HCT116 (cell line): ENCODE measurements at regions not wholly inside any gene's neighbourhood (a gene's known extent, or its start where the extent isn't known, plus 50 kb on each side); places are given as distances from the start of the nearest gene placed in this dataset.

Source experiments
- ATAC-seq: fragments of 200-7000 bp; cut with Tn5 transposase; 2 replicates; pipeline ENCODE4 v1.9.1; 2020; ENCODE audit warnings: mild to moderate bottlenecking, moderate library complexity
- BruUV-seq: library from RNA; stranded (reverse); fragments of 400-500 nt; replicated peaks from 2 replicates; lab custom pipeline; 2021; lab: Mats Ljungman, UMichigan
- CTCF ChIA-PET: fragments of 300-600 bp; sonication (Branson Sonifier 250); formaldehyde crosslinking; loops from one replicate; lab custom pipeline; 2021; ENCODE audit warnings: antibody characterized with exemption; lab: Charles Lee
- POLR2A ChIA-PET: fragments of 300-600, 350-600 bp; sonication (Branson Sonifier 250); formaldehyde crosslinking; loops from one replicate; lab custom pipeline; 2021; ENCODE audit warnings: antibody characterized with exemption; lab: Charles Lee
- RAD21 ChIA-PET, 2 experiments: fragments of 300-600 bp; sonication (Branson Sonifier 250); formaldehyde crosslinking; loops; one replicate each; lab custom pipeline; 2023; ENCODE audit warnings: low total read pairs in 2 of 2; ENCODE audit not compliant: uncharacterized antibody in 2 of 2, unreplicated experiment in 2 of 2, low non-redundant PET in 1 of 2; lab: Charles Lee
- DNase-seq: peaks from one replicate; pipeline ENCODE4 v3.0.0-alpha.2; 2010; ENCODE audit warnings: low read depth, low spot score
- H2AFZ ChIP-seq: fragments of 200-600 bp; shearing (Covaris generic), sonication (generic); 2 replicates; pipeline ENCODE4 v1.6.1; 2017; ENCODE audit warnings: low read depth, mixed run types, mixed read lengths, antibody characterized with exemption, low read length; ENCODE audit not compliant: poor library complexity, severe bottlenecking
- H3K27ac ChIP-seq: 2 replicates; pipeline ENCODE4 v1.5.1; 2012; ENCODE audit warnings: low read depth, low read length
- H3K27me3 ChIP-seq: fragments of 200-600 bp; sonication (generic); 2 replicates; pipeline ENCODE4 v1.6.1; 2016; ENCODE audit warnings: mixed run types, low read length, mixed read lengths; ENCODE audit not compliant: insufficient read depth
- H3K36me3 ChIP-seq, 2 experiments: fragments of 200-500 bp in 1 of 2; fragments of 200-600 bp in 1 of 2; sonication (Bioruptor generic) in 1 of 2; sonication (generic) in 1 of 2; 2 replicates each; pipeline versions ENCODE4 v1.5.1 to v1.6.1; 2014 to 2016; ENCODE audit warnings: low read length in 2 of 2, inconsistent platforms in 1 of 2, mixed read lengths in 1 of 2, mixed run types in 1 of 2; ENCODE audit not compliant: insufficient read depth in 2 of 2, control insufficient read depth in 1 of 2
- H3K4me1 ChIP-seq, 2 experiments: fragments of 200-600 bp in 1 of 2; sonication (generic) in 1 of 2; 2 replicates each; pipeline versions ENCODE4 v1.5.1 to v1.6.1; 2012 to 2017; ENCODE audit warnings: low read length in 2 of 2, inconsistent platforms in 1 of 2, mild to moderate bottlenecking in 1 of 2, mixed read lengths in 1 of 2, mixed run types in 1 of 2, moderate library complexity in 1 of 2; ENCODE audit not compliant: insufficient read depth in 2 of 2, control insufficient read depth in 1 of 2
- H3K4me2 ChIP-seq: fragments of 200-600 bp; sonication (generic); 2 replicates; pipeline ENCODE4 v1.6.1; 2017; ENCODE audit warnings: mixed run types, low read length, mixed read lengths
- H3K4me3 ChIP-seq, 2 experiments: fragments of 200-600 bp in 1 of 2; sonication (generic) in 1 of 2; replicated peaks in 1 of 2; 2 replicates each; pipeline ENCODE4 v1.5.1; 2011 to 2016; ENCODE audit warnings: low read length in 2 of 2, control low read depth in 1 of 2, low read depth in 1 of 2, mild to moderate bottlenecking in 1 of 2, mixed read lengths in 1 of 2, mixed run types in 1 of 2
- H3K79me2 ChIP-seq: fragments of 200-600 bp; sonication (generic); 2 replicates; pipeline ENCODE4 v1.6.1; 2017; ENCODE audit warnings: mild to moderate bottlenecking, mixed run types, low read length, moderate library complexity, mixed read lengths; ENCODE audit not compliant: insufficient read depth
- H3K9ac ChIP-seq: fragments of 200-600 bp; sonication (generic); 2 replicates; pipeline ENCODE4 v1.6.1; 2016; ENCODE audit warnings: low read length, mixed read lengths
- H3K9me2 ChIP-seq: fragments of 200-600 bp; sonication (generic), shearing (Covaris generic); 2 replicates; pipeline ENCODE4 v1.6.1; 2017; ENCODE audit warnings: mixed run types, mild to moderate bottlenecking, moderate library complexity; ENCODE audit not compliant: insufficient read depth
- H3K9me3 ChIP-seq, 2 experiments: fragments of 200-500 bp in 1 of 2; fragments of 200-600 bp in 1 of 2; sonication (Bioruptor generic) in 1 of 2; sonication (generic) in 1 of 2; 2 replicates each; pipeline ENCODE4 v1.6.1; 2014 to 2017; ENCODE audit warnings: low read length in 2 of 2, mixed read lengths in 2 of 2, inconsistent platforms in 1 of 2, low read depth in 1 of 2, mild to moderate bottlenecking in 1 of 2, mixed run types in 1 of 2, moderate library complexity in 1 of 2; ENCODE audit not compliant: control insufficient read depth in 1 of 2, insufficient read depth in 1 of 2
- H4K20me1 ChIP-seq: fragments of 200-600 bp; sonication (generic), shearing (Covaris generic); 2 replicates; pipeline ENCODE4 v1.6.1; 2017; ENCODE audit warnings: mixed run types, mild to moderate bottlenecking, moderate library complexity; ENCODE audit not compliant: insufficient read depth
- ATF3 ChIP-seq: IDR thresholded peaks from 2 replicates; pipeline ENCODE4 v1.6.1; 2012
- CBX3 ChIP-seq: IDR thresholded peaks from 2 replicates; pipeline ENCODE4 v1.6.1; 2012; ENCODE audit warnings: low read depth
- CTCF ChIP-seq, 3 experiments: fragments of 200-600 bp in 1 of 3; sonication (generic) in 1 of 3; IDR thresholded peaks in 2 of 3; conservative IDR thresholded peaks in 1 of 3; 2 replicates each; pipeline ENCODE4 v1.5.1; 2012 to 2017; ENCODE audit warnings: low read depth in 2 of 3, low read length in 2 of 3, antibody characterized with exemption in 1 of 3, borderline replicate concordance in 1 of 3, control low read depth in 1 of 3, mild to moderate bottlenecking in 1 of 3, mixed read lengths in 1 of 3, mixed run types in 1 of 3, moderate library complexity in 1 of 3; ENCODE audit not compliant: insufficient read depth in 1 of 3
- EGR1 ChIP-seq: IDR thresholded peaks from 2 replicates; pipeline ENCODE4 v1.6.1; 2012; ENCODE audit warnings: low read depth
- EZH2 ChIP-seq: fragments of 200-600 bp; sonication (generic); IDR thresholded peaks from 2 replicates; pipeline ENCODE4 v1.6.1; 2017; ENCODE audit warnings: antibody characterized with exemption, mixed run types
- EZH2phosphoT487 ChIP-seq: fragments of 200-600 bp; IDR thresholded peaks from 2 replicates; pipeline ENCODE4 v1.6.1; 2018; ENCODE audit warnings: antibody characterized with exemption, borderline replicate concordance
- FOSL1 ChIP-seq: IDR thresholded peaks from 2 replicates; pipeline ENCODE4 v1.6.1; 2012; ENCODE audit warnings: low read depth
- JUND ChIP-seq: IDR thresholded peaks from 2 replicates; pipeline ENCODE4 v1.6.1; 2012
- MAX ChIP-seq: IDR thresholded peaks from 2 replicates; pipeline ENCODE4 v1.6.1; 2012
- POLR2AphosphoS5 ChIP-seq: IDR thresholded peaks from 2 replicates; pipeline ENCODE4 v1.6.1; 2011; ENCODE audit warnings: mild to moderate bottlenecking, low read depth, low read length, moderate library complexity
- RAD21 ChIP-seq: IDR thresholded peaks from 2 replicates; pipeline ENCODE4 v1.6.1; 2012; ENCODE audit warnings: low read depth, mild to moderate bottlenecking
- REST ChIP-seq: IDR thresholded peaks from 2 replicates; pipeline ENCODE4 v1.6.1; 2012; ENCODE audit warnings: low read depth
- SIN3A ChIP-seq: IDR thresholded peaks from 2 replicates; pipeline ENCODE4 v1.6.1; 2012; ENCODE audit warnings: low read depth
- SP1 ChIP-seq: IDR thresholded peaks from 2 replicates; pipeline ENCODE4 v1.6.1; 2012; ENCODE audit warnings: low read depth
- SRF ChIP-seq: IDR thresholded peaks from 2 replicates; pipeline ENCODE4 v1.6.1; 2012; ENCODE audit warnings: low read depth
- TCF7L2 ChIP-seq: IDR thresholded peaks from 2 replicates; pipeline ENCODE4 v1.7.0; 2011; ENCODE audit warnings: borderline replicate concordance, inconsistent platforms; ENCODE audit not compliant: insufficient read depth, insufficient read length; ENCODE audit errors: extremely low read depth
- YY1 ChIP-seq: IDR thresholded peaks from 2 replicates; pipeline ENCODE4 v1.6.1; 2011; ENCODE audit warnings: low read length, low read depth, moderate library complexity, mild to moderate bottlenecking; ENCODE audit not compliant: insufficient replicate concordance; ENCODE audit errors: extremely low read depth
- ZFX ChIP-seq: fragments of 450-650 bp; IDR thresholded peaks from 2 replicates; pipeline ENCODE4 v1.6.1; 2017
- ZNF274 ChIP-seq: fragments of 200-500 bp; sonication (Bioruptor generic); IDR thresholded peaks from 2 replicates; pipeline ENCODE4 v1.6.1; 2014; ENCODE audit warnings: mild to moderate bottlenecking, low read depth, low read length, inconsistent platforms
- intact Hi-C: fragments of 100-400 bp; cut with micrococcal nuclease; formaldehyde crosslinking; loops from 2 replicates; pipeline ENCODE4 v1.10.0; 2022

GRCh38 chr17:11026903-11027302 lies 189.0 kb upstream of the PIRT start:
- Histone ChIP-seq H3K79me2 (no peaks in the 10 kb centered on the region), H3K9me2 (no peaks in the 10 kb centered on the region), H3K4me3 (no peak overlapping the region), H3K9ac (no peak overlapping the region), H2AFZ (no peak overlapping the region), H3K4me2 (no peak overlapping the region)
- RAD21 ChIA-PET = no interaction called here
- no peak for TF ChIP-seq RAD21
- no peak for TF ChIP-seq SRF
- TF ChIP-seq YY1 = no peak
- TF ChIP-seq FOSL1 = no peak
- TF ChIP-seq ATF3 = no peak
- no peak for TF ChIP-seq ZFX
- TF ChIP-seq POLR2AphosphoS5 = no peak
- TF ChIP-seq CBX3 = no peak
- TF ChIP-seq REST = no peak
- TF ChIP-seq EGR1 = no peak
- TF ChIP-seq SIN3A = no peak
- TF ChIP-seq ZNF274 = no peak
- no peak for TF ChIP-seq MAX
- no peak for TF ChIP-seq TCF7L2
- TF ChIP-seq EZH2 = no peak
- TF ChIP-seq JUND = no peak
- no peak for TF ChIP-seq SP1
- TF ChIP-seq CTCF (IDR thresholded peaks at IDR 0.05 in 2 of 3, conservative IDR thresholded peaks at IDR 0.05 in 1 of 3; ENCODE audit: borderline replicate concordance in 1 of 3, insufficient read depth in 1 of 3, low read depth in 2 of 3, low read length in 2 of 3) = no peak
- no peak for TF ChIP-seq EZH2phosphoT487
- TF ChIP-seq, all 23 proteins: peak for 0
- H3K27ac ChIP-seq = no peak overlapping the region
- no peaks in the 10 kb centered on the region for H3K27me3 ChIP-seq
- ATAC-seq (no peak), DNase-seq (no peak)
- H3K9me3 ChIP-seq = peaks cover 0 to 14% of the 10 kb centered on the region in 2 experiments; a peak in 2 of 4 replicates
- ChIA-PET CTCF (no interaction called here), POLR2A (no interaction called here)
- intact Hi-C loops = no loop called here
- no peaks in the 10 kb centered on the region for H4K20me1 ChIP-seq
- H3K4me1 ChIP-seq = no peaks in the 10 kb centered on the region
- BruUV-seq = no TSS peak
- H3K36me3 ChIP-seq = no peaks in the 10 kb centered on the region
